ENCODE measurements at regions not wholly inside any gene's neighbourhood (a gene's known extent, or its start where the extent isn't known, plus 50 kb on each side); places are given as distances from the start of the nearest gene placed in this dataset.
"Not testable (repeated sequence)": the region's sequence is repeated elsewhere in the genome, so short reads cannot be mapped to it uniquely, and the experiment has no call there.

DNA sequence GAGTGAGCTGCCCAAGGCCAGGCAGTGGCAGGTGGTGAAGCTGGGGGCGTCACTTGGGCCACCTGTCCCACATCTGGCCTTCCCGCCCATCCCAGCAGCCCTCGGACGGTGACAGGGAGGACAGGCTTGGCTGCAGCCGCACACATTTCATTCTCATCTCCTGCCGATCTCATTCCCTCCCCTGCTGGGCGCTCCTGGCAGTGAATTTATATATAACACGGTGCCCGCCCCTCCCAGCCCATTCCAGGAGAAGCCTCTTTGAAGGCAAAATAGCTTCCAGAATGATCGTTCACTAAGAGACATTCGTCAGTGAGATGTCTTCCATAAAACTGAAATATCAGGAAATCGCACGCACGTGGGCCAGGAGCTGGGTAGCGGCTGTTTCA is 861.3 kb downstream of the TBC1D22A start:
- DNase-seq, result no peak

- no peak for DNase-seq
These were observed 860.8 kb downstream of the TBC1D22A start for GRCh38 chr22:47623066-47623762.

- DNase-seq, result no peak
These were observed 860.1 kb downstream of the TBC1D22A start for GRCh38 chr22:47622541-47622940.

DNA sequence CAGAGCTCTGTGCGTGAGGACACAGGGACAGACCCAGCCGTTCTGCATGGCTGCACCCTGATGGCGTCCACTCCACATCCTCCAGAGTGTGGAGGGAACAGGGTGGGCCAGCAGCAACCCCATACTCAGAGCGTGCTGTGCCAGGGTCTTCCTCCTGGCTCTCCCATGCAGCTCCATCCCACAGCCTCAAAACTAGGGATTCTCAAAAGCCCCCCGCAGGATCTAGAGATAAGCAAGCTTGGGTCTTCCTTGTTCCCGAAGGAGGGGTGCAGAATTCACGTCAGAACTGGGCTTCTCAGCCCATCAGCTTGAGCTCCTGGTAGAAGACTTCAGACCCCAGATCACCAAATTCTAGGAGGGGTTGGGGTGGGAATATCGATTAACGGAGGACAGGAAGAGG is 858.8 kb downstream of the TBC1D22A start:
- DNase-seq, result no peak

GRCh38 chr22:47620391-47620790 is 857.9 kb downstream of the TBC1D22A start:
- DNase-seq, result no peak

GRCh38 chr22:47619631-47620030 is 857.2 kb downstream of the TBC1D22A start:
- DNase-seq, result no peak

GRCh38 chr22:47618180-47619010 is 855.9 kb downstream of the TBC1D22A start:
- no peak for DNase-seq

DNA sequence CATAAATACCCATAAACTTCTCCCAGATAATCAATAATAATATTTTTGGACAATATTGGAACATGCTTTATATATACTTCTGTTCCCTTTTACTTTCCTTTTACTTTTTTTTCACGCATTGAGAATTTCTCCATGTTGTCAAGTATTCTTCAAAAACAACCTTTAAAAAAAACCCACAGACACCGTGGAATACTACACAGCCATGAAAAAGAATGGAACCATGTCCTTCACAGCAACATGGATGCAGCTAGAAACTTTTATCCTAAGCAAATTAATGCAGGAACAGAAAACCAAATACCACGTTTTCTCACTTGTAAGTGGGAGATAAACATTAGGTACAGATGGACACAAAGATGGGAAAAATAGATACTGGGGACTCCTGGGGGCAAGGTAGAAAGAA is 854.7 kb downstream of the TBC1D22A start:
- DNase-seq, result no peak

GRCh38 chr22:47616396-47617020 is 854.1 kb downstream of the TBC1D22A start:
- no peak for DNase-seq

GRCh38 chr22:47615051-47615450 is 852.6 kb downstream of the TBC1D22A start:
- no peak for DNase-seq

- no peak for DNase-seq
These were observed 851.3 kb downstream of the TBC1D22A start for GRCh38 chr22:47613606-47614350.

DNA sequence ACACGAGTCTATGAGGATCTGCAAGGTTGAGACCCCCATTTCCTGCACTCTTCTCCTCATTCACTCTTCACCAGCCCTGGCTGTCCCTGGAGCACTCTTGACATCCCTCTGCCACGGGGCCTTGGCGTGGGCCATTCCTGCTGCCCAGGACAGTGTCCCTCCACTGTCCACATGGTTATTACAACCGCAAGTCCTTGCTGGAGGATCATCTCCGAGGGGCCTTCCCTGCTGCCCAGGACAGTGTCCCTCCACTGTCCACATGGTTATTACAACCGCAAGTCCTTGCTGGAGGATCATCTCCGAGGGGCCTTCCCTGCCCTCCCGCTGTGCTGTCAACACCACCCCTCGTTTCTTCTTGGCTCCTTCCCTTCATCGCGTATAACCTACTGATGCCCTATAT is 850.7 kb downstream of the TBC1D22A start:
- DNase-seq, result not testable (repeated sequence)

DNA sequence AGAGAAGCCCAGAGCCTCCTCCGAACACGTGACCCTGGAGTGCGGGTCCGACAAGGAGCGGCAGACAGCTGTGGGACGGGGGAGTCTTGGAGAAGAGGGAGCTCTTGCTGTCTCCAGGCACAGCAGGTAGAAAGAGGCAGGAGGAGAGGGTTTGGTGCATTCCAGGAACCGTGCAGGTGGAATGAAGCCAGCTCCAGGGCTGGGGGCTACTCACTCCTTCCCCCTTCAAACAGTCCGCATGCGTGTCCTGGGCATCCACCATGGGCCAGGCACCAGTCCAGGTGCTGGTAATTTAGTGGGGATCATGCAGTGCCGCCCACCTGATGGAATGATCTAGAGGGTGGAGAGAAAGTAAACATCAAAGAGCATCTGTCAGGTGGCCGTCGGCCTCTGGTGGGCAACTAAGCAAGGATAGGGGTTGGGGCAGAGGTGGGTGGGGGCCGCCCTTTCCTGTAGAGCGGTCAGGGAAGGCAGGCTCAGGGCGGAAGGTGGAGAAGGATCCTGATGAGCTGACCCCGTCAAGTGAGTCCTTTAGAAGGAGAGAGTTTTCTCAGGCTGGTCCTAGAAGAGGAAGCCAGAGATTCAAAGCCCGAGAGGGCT is 850.0 kb downstream of the TBC1D22A start:
- no peak for DNase-seq

- DNase-seq, result no peak
These were observed 848.3 kb downstream of the TBC1D22A start for GRCh38 chr22:47610764-47611163.

DNA sequence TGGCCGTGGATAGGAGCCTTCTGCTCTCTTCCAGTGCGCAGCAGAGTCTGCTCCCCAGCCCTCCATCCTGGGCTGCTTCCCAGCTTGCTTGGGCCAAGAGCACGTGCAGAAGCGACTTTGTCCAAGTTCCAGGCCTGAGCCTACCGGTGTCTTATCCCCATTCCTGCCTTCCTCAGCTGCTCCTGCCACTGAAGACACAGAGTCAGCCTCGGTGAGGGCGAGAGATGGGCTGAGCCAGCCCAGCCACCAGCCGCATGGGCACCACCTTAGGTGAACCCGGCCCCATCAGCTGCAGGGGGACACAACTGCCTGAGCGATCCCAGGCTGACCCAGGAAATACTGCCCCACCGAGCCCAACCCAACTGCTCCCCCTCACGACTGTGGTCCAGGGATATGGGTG is 847.8 kb downstream of the TBC1D22A start:
- DNase-seq, result no peak

GRCh38 chr22:47609653-47610052 is 847.2 kb downstream of the TBC1D22A start:
- DNase-seq, result no peak

GRCh38 chr22:47608421-47608820 is 846.0 kb downstream of the TBC1D22A start:
- no peak for DNase-seq

DNA sequence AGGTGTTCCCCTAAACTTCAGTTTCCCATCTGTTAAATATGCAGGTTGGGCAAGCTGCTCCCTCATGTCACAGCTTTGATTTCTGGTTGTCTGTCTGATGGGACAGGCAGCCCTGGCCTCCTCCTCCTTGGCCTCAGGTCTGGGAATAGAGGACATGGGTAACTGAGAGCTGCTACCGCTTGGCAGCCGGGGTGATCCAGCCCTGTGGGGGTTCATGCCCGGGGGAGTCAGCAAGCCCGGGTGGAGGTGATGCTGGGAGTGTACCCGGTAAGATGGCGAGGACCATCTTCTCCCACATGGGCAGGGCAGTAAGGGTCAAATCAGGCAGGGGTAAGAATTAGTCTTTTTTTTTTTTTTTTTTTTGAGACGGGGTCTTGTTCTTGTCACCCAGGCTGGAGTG is 845.0 kb downstream of the TBC1D22A start:
- no peak for DNase-seq

DNA sequence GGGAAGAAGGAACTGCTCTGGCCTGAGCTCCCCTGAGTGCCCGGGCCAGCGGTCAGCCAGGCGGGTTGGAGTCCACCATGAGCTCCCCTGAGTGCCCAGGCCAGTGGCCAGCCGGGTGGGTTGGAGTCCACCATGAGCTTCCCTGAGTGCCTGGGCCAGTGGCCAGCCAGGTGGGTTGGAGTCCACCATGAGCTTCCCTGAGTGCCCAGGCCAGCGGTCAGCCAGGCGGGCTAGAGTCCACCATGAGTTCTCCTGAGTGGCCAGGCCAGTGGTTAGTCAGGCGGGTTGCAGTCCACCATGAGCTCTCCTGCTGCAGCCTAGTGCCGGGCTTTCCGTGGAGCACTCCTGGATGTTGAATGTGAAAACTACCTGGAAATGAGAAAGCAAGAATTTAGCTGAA is 844.0 kb downstream of the TBC1D22A start:
- no peak for DNase-seq

GRCh38 chr22:47605886-47606285 is 843.4 kb downstream of the TBC1D22A start:
- DNase-seq, result no peak

DNA sequence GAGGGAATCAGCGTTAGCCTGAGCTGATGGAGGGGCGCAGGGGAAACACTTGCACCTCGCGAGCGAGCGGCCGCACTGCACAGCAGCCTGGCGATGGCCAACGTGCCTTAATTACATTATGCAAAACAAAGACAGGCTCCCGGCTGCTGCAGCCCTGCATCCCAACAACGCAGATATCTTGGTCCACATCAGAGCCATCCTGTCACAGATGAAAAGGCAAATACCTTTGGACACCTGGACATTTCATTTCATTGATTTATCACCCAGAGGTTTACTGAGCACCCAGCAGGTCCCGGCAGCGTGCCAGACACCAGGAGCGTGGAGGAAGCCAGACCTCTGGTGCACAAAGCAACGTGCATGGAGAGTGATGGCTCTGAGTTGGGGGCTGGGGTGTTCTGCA is 843.0 kb downstream of the TBC1D22A start:
- DNase-seq, result no peak

DNA sequence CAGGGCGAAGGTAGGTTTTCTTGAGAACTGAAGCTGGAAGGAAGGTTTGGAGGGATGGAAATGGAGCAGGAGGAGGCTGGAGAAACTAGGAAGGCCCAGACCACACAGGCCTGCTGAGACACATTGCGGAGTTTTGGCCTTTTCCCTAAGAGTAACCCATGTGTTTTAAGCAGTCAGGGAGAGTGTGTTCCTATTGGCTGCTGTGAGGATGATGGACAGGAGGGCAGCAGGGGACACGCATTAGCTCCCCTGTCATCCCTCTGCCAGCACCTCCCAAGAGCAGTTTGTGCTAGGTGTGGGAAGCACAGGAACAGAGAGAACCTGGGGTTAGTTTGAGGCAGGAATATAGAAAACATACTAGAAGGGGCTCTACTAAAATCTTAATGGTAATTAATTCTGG is 842.1 kb downstream of the TBC1D22A start:
- no peak for DNase-seq

All from skin of body (tissue), 1 donor.